Thyroid gland (tissue), 4 donors: ENCODE measurements at regions not wholly inside any gene's neighbourhood (a gene's known extent, or its start where the extent isn't known, plus 50 kb on each side); places are given as distances from the start of the nearest gene placed in this dataset.

Experiments used
- CTCF ChIP-seq, 6 experiments: fragments of 200-600 bp in 3 of 6; fragments of 450-650 bp in 3 of 6; sonication (generic) in 3 of 6; IDR thresholded peaks; one replicate each; pipeline ENCODE4 v1.5.1; 2016 to 2019; ENCODE audit warnings: antibody characterized with exemption in 6 of 6, mild to moderate bottlenecking in 2 of 6, inconsistent platforms in 1 of 6, moderate library complexity in 1 of 6
- POLR2A ChIP-seq, 2 donors: fragments of 450-650 bp; IDR thresholded peaks; one replicate each; pipeline ENCODE4 v1.6.1; 2017; ENCODE audit warnings: antibody characterized with exemption in 2 of 2, mild to moderate bottlenecking in 2 of 2, moderate library complexity in 1 of 2

GRCh38 chr22:48752451-48753380, 1075.0 kb downstream of the BRD1 start:
- TF ChIP-seq CTCF (IDR thresholded peaks at IDR 0.05) (no peak), POLR2A (IDR thresholded peaks at IDR 0.05) (no peak)
